Activated CD4-positive, alpha-beta T cell treated with anti-CD3 and anti-CD28 coated beads, Interleukin-2, amount 50 U/mL, for 16 hours (primary cell): ENCODE measurements at regions not wholly inside any gene's neighbourhood (a gene's known extent, or its start where the extent isn't known, plus 50 kb on each side); places are given as distances from the start of the nearest gene placed in this dataset.
"Not testable (repeated sequence)": the region's sequence is repeated elsewhere in the genome, so short reads cannot be mapped to it uniquely, and the experiment has no call there.

Experiments used
- DNase-seq: peaks from one replicate; pipeline ENCODE4 v3.0.0-alpha.2; 2020

DNA sequence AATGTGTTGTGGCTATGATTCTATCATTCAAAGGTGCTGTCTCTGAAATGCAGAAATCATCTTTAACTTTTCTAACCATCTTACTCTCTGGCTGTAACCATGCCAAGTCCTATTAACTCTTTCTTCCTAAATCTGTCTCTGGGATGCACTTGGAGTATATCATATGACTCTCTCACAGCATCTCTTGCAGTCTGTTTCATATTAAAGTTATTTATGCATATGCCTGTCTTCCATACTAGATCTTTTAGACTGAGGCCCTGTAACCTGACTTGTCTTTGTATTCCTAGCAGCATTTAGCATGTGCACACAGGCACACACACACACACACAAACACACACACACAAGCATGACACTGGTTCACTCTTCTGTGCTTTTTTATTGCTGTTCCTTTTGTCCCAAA lies 320.6 kb downstream of the ETAA1 start:
- DNase-seq: no peak

DNA sequence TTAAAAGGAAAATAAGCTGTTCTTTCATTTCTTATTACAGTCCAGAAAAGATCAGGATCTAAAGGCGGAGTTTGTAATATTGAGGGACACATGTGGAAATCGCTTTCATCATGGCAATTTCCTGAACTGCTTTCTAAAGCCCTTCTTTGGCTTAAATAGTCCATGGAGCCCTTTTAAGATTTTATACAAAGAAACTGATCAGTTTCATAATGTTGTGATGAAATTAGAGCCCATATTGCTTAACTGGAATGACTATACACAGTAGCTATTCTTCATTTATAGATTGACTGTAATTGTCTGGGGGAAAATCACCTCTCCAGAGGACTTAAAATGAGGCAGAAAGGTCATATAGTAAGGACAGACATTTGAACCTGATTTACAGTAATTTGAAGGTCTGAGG lies 322.2 kb downstream of the ETAA1 start:
- no peak for DNase-seq

DNA sequence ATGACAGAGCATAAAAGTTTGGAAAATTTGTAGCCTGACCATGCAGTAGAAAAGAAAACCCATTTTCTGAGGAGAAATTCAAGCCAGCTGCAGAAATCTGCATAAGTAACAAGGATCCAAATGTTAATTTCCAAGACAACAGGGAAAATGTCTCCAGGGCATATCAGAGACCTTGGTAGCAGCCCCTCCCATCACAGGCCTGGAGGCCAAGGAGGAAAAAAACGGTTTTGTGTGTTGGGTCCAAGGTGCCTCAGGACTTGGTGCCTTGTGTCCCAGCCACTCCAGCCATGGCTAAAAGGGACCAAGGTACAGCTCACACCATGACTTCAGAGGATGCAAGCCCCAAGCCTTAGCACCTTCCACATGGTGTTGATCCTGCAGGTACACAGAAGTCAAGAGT lies 324.4 kb downstream of the ETAA1 start:
- DNase-seq: no peak

DNA sequence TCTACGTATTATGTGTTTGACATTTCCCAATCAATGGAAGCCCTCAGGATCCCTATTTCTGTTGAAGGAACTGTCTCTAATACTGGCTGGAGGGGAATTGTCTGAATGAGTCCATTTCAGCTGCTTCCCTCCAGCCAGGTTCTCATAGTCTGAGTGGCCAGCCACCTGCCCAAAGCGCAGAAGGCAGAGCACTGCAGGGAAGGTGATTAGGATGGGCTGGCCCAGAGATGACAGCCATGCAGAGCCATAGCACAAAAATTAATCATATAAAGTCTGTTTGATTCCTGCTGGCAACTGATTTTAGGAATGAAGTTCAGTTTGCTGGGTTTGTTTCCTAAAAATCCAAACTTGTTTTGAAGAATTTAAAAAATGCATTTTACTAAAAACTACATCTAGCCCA lies 327.1 kb downstream of the ETAA1 start:
- no peak for DNase-seq

DNA sequence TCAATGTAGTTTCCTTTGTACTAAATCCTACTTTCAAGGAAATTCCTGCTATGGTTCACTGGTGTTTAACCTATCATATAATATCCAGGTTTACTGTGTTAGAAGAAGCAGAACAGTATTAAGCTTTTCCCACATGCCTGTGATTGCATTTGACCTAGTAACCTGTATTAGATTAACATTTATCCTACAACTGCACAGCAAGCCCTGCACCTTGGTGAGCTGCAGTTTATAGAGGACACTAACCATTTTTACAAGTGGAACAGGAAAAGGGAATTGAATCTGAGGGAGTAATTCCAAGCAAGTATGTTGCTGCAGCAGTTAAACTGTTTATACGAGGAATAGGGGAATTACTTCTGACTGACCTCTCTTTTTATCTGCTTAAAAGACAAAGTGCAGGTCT lies 328.6 kb downstream of the ETAA1 start:
- DNase-seq: no peak

DNA sequence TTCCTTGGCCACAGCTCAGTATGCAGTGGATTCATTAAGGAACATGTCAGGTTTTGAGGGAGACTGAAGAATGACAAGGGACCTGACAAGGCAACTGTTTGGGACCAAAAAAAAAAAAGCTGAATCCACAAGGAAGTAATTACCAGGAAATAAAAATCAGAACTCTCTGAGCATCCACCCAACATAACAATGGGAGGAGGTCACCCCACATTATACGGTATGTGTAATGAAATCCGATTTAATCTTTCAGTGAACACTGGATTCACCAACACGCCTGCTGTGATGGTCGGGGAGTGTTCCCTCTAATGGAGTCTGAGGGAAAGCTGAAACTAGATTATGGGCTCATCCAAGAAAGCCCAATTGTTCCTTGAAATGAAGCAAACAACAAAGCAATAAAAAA lies 329.3 kb downstream of the ETAA1 start:
- no peak for DNase-seq

DNA sequence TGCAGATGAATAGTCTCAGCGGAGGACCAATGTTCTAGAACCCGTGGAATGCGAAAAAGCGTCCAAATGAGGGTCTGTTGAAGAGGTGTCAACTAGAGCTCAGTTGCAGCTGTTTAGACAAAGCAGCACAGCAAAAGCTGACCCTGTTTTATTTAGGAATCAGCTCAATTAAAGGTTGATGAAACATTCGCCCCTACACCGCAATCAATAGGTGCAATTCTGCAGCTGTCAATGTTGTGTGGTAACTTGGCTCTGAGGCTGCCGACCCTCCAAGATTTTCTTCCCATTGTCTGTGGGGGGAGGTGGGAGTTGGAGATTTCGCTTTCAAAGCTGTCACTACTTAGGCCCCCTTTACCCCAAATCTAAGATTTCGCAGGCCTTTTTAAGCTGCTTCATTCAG lies 330.0 kb downstream of the ETAA1 start:
- no peak for DNase-seq

DNA sequence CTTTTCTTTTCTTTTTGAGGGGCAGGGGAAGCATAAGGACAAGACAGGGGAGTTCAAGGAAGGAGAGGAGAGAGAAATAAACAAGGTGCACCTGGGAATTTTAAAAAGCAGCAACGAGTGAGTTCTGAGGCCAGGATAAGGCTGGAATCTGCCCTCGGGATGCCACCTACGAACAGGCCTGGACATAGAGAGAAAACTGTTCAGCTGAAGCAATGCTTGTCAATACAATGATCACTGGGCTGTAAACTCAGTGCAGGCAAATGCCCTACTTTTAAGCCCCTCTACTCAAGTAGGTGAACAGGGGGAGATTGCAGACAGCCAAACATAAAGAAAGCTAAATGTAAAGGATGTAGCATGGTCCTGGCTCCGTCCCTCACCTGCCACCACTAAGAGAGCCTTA lies 330.5 kb downstream of the ETAA1 start:
- no peak for DNase-seq

DNA sequence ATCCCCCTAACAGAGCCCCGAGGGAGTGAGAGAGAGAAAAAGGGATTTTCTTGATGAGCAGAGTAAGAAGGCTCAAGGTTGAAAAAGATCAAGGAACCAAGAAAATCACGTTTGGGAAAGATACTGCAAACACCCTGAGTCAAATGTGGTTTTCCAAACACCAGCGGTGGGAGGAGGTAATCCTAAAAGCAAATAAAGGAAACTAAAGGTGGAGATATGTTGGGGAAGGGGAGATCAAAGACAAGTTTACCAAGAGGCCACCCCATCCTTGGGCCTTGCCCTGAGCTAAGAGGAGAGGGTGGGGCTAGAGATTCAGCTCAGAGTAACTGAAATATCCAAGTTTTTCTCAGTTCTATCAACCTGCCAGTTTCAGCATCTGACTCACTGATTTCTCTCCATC lies 332.3 kb downstream of the ETAA1 start:
- no peak for DNase-seq

DNA sequence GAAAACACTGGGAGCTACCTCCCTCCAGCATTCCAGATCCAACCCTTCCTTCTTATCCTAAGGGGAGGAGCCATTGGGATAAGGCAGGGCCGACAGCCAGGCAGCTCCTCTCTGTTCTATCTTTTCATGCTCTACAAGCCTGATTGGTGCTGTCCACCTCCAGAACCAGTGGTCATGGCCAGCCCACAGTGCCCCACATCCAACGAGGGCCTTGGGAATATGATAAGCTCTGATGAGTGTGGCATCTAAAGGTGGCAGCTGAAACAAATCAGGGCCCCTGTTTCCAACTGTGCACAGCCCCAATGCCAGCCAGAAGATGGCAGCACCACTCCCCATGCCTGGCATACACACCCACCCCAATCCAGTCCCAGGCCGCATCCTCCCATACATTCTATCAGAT lies 329.3 kb downstream of the C1D start:
- no peak for DNase-seq

DNA sequence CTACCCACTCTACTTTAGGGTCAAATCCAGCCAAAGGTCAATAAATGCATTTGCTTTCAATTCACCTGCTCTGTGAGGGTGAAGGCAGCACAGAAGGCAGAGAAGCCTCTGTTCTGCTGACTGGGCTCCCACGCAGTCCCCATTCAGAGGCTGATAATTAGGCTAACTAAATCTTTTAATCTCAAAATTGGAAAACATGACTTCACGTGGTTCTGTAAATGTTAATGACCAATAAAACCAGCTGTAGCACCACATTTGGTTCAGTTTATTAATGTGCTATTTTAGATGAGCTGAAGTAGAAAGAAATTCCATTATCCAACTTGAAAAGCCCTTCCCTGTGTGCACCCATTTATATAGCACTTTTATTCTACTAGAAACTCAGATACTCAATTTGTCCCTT lies 310.6 kb downstream of the C1D start:
- no peak for DNase-seq

DNA sequence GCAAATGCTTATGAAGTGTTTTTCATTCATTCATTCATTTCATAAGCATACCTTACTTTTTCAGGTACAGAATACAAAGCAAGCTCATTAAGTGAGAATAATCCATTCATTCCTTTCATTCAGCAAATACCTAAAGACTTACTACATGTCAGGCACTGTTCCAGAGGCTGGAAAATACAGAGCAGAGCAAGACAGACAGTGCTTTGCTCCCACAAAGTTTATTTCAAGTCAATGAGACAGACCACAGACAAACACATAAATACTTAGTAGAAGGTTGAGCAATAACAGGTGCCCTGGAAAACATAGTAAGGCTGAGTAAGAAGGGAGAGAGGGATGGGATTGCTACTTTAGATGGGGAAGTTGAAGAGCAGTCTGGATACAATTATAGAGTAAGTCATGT lies 309.8 kb downstream of the C1D start:
- DNase-seq: no peak

DNA sequence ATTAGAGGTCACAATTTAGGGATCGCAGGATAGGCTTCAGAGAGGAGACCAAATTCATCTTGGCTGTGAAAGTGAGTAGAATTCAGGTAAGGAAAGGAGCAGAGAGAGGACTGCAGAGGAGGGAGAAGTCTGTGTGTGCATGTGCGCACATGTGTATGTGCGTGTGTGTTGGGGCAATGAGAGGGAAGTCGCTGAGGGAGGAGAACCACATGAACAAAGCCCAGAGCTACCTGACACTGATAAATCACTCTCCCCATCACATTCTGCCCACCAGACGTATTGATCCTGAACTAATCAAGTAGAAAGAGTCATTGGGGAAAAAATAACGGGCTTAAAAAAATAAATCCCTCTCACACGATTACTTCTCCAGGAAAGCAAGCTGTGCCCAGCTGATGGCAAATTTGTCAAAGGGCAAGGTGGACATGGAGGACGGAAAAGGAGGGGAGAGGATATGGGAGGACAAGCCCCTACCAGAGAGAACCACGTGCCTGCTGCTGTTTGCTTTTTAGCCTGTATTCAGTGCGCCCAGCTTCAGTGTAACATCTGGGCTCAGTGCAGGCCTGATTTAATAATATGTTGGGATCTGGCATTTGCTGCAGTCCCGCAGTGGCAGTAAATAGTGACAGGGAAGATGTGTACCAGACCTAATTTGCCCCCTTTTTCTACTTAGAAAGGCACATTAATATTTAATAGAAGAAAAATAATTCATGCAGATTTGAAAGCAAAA lies 307.5 kb downstream of the C1D start:
- DNase-seq: no peak

DNA sequence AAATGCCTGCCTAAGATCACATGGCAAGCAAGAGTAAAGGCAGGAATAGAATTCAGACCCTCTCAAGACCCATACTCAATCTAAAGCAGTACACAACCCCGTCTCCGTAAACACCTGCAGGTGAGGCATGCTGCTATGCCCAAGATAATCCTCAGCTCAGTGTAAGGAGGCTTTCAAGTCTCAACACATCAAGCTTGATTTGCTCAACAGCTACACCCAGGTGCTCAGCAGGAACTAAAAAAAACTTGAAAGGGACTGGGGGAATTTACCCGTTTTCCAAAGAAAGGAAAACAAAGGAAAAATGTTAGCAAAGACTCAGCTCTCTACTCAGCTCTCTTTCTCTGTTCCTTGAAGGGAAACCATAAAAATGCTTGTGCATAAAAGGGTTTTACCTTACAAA lies 301.8 kb downstream of the C1D start:
- DNase-seq: no peak

DNA sequence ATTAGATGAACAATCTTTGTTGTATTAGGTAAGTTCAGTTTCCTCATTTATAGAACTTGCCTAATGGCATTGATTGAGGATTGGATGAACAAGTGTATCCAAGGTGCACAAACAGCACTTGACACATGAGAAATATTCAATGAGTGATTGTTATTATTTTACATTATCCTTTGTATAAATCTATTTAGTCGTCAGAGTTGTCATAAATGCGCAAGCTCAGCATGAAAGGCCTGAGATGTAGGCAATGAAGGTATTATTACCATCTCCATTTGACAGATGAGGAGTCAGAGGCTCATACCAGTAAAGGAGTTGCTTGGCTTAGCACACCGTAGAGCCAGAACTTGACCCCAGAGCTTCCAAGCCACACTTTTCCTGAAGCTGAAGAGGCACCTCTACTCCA lies 291.4 kb downstream of the C1D start:
- no peak for DNase-seq

DNA sequence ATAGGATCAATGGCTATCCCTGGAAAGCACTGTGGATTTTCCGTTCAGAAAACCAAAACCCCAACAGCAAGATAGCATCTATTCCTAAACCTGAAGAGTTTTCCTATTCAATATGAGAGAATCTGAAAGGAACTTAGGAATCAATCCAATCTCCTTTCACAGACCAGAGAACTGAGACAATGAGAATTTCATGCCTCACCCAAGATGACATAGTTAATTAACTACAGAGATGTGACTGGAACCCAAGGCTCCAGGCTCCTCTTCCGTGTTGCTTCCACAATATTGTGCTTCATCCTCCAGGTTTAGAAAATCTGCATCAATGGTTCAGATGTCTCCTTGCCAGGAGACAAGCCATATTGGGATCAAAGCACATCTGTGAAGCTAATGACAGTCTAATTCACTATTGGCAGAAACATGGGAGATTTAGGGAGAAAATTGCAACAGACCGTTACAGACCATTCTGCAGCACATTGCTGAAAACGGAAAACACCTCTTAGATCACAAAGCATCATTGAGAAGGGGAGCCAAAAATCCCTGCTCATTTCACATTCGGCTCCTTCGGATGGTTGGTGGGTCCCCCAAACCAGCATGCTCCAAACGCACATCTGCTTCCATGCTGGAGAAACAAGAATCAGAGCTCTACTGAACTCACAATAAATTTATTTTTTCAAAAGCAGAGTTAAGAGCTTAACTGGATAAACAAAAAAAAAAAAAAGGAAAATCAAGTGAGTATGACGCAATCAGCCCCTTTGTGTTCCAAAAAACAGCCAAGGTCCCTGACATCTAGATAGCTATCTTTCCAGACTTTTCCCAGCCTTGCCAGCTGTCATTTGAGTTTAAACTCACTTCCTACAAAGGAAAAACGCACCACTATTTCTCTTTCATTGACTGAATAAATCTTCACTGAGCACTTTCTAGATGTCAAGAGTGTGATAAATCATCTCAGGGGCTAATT lies 290.3 kb downstream of the C1D start:
- no peak for DNase-seq

DNA sequence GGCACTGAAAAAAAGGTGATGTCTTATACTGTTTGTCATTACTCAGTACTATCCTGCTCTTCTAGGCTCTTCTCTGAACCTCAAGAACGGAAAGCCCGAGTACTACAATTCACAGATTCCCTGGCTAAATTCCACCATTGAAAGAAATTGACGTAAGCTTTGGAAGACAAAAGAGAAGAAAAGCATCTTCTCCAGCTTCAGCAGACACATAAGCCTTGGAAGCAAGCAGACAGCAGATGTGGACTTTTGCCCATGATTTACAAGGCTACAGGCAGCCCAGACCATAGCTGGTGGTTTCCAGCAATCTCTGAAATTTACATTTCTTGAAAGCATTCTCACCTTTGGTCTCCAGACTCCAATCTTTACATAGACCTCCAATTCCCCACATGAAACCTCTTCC lies 289.0 kb downstream of the C1D start:
- DNase-seq: no peak

DNA sequence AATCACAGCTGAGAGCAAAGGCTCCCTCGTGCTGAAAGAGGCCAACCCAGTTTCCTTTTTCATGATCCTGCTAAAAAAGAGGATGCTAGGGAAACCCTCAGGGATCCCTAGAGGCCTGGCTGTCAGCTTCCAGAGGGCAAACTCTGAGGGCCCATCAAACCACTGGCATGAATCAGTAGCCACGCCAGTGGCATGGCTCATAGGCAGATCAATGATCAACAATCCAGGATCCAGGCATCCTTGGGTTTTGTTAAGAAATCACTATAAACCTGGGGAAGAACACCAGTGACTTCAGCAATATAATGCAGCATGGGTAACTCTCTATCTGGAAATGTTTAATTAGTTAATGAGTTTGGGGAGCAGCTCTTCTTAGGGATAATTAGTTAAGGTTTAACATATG lies 286.5 kb downstream of the C1D start:
- no peak for DNase-seq

DNA sequence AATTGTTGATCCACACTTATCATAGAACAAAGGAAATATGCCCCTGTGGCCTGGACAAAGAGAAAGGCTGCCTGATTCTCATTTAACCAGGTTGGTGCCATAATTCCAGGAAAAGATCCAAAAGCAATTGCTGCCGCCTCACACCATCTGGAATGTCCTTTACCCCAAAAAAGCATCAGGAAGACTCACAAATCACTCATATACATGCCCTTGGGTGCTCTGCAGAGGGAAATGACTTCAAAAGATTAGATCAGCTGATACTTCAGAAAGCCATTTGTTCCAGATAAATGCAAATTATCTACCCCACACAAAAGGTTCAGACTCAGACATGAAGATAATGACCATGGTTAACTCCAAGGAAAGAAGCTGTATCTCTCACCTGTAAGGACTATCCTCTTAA lies 285.8 kb downstream of the C1D start:
- DNase-seq: no peak

DNA sequence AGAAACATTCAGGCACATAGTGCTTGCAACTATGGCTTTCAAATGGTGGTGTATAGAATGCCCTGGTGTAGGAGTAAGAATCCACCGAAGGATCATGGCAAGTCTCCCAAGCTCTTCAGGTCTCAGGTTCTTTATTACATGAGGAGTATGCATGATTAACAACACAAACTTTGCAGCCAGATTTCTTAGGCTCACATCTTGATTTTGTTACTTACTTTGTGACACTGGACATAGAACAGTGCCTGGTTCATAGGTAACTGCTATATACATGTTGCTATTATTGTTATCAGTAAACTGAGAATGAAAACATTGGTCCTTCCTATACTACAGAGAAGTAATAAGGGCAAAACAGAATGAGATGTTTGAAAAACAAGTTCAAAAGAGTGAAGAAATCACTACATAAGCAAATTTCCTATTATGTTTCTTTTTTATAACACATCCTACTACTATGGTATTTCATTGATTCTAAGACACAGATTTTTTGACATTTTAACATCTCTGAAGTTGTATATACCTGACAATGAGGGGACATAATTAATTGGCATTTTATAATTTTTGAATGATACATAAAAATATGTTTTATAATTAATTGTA lies 284.9 kb downstream of the C1D start:
- no peak for DNase-seq

DNA sequence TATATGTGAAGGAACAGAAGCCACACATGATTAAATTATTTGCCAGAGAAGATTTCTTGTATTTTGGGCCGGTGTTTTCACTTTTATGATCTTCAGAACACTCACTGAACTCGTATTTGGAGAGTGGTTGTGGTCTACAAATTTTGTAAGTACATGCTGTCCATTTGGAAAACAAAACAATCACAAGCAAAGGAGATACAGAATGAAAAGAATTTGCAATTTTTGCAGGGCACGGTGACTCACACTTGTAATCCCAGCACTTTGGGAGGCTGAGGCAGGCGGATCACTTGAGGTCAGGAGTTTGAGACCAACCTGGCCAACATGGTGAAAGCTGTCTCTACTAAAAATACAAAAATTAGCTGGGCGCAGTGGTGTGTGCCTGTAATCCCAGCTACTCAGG lies 282.0 kb downstream of the C1D start:
- DNase-seq: not testable (repeated sequence)

DNA sequence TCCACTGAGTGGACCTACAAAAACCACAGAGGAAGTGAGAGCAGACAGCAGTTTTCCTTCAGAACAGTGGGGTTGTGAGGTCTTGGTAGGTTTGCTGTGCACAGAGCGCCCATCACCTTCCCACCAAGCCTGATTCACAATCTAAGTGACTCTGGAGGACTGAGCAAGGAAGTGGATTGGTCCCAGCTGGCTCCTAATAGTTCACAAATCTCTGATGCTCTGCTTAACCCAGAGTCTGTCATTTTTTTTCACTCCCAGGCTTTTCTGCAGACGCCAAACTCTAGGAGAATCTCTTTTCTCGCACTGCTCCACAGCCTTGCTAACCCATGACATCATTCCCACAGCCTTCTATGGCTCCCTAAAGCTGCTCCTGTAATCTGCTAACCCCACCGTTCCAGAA lies 280.4 kb downstream of the C1D start:
- DNase-seq: no peak

DNA sequence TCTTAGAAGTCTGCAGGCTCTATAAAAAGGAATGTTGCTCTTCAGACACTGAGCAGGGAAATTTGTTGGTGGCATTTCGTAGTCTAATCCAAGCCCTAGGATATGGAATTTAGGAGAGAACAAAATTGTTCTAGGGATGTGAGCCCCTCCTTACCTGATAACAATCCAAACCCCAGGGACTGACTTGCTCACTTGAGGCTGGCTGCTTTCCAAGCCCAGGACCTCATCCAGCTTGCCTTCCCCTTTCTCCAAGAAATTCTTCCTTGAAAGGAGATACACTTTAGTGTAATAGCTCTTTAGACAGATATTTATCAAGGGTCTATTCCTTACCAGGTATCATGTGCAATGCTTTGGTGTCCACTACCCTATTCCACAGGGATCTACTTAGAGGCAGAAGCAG lies 279.8 kb downstream of the C1D start:
- DNase-seq: no peak

DNA sequence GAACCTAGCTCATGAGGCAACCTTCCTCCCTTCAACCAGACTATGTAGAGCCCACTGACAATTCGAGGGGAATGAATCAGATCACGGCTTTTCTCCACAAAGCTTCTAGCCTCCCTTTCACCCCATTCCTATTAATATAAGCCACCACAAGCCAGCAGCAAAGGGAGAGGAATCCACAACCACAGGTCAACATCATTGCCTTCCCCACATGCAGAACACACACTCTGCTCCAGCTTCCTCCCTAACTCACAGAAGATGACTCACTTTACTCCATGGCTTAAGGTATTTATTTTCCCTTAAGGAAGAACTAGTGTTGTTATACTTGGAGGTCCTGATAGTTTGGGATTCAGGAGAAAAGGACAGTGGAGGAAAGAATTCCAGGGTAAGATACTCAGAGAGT lies 272.2 kb downstream of the C1D start:
- no peak for DNase-seq
